ENCODE measurements at regions not wholly inside any gene's neighbourhood (a gene's known extent, or its start where the extent isn't known, plus 50 kb on each side); places are given as distances from the start of the nearest gene placed in this dataset.

DNA sequence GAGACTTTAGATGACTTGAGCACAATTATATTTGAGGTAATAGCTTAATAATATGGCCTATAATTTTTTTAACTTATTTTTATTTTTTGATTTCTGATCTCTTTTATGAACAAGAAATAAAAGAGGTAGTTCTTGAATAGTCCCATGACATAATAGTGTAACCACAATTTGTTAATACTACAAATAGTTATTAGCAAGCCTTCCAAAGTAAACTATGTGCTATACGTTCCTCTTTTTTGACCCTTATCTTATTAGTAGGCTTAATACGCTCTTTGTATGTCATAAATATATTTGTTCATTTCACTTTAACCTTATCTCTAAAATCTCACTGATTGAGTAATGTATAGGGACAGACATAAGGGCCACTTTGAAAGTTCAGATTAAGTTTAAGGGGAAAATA is 78.7 kb upstream of the NR4A3 start:
- TF ChIP-seq EP300 (IDR thresholded peaks at IDR 0.05), result no peak
- TF ChIP-seq, protein P1, sequence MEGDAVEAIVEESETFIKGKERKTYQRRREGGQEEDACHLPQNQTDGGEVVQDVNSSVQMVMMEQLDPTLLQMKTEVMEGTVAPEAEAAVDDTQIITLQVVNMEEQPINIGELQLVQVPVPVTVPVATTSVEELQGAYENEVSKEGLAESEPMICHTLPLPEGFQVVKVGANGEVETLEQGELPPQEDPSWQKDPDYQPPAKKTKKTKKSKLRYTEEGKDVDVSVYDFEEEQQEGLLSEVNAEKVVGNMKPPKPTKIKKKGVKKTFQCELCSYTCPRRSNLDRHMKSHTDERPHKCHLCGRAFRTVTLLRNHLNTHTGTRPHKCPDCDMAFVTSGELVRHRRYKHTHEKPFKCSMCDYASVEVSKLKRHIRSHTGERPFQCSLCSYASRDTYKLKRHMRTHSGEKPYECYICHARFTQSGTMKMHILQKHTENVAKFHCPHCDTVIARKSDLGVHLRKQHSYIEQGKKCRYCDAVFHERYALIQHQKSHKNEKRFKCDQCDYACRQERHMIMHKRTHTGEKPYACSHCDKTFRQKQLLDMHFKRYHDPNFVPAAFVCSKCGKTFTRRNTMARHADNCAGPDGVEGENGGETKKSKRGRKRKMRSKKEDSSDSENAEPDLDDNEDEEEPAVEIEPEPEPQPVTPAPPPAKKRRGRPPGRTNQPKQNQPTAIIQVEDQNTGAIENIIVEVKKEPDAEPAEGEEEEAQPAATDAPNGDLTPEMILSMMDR (IDR thresholded peaks at IDR 0.05), result no peak
